ENCODE measurements at regions not wholly inside any gene's neighbourhood (a gene's known extent, or its start where the extent isn't known, plus 50 kb on each side); places are given as distances from the start of the nearest gene placed in this dataset.
"Not testable (repeated sequence)": the region's sequence is repeated elsewhere in the genome, so short reads cannot be mapped to it uniquely, and the experiment has no call there.

GRCh38 chr7:83882551-83882950 lies 233.6 kb upstream of the SEMA3E start:
- no peak for DNase-seq (ENCODE audit: low read depth, low spot score)

GRCh38 chr7:83879063-83879462 lies 230.1 kb upstream of the SEMA3E start:
- DNase-seq (ENCODE audit: low read depth, low spot score): no peak

GRCh38 chr7:83878614-83879013 lies 229.7 kb upstream of the SEMA3E start:
- DNase-seq (ENCODE audit: low read depth, low spot score): no peak

- no peak for DNase-seq (ENCODE audit: low read depth, low spot score)
Measured at GRCh38 chr7:83876593-83876992, 227.7 kb upstream of the SEMA3E start.

- no peak for DNase-seq (ENCODE audit: low read depth, low spot score)
Measured at GRCh38 chr7:83873459-83873858, 224.5 kb upstream of the SEMA3E start.

GRCh38 chr7:83872501-83872900 lies 223.6 kb upstream of the SEMA3E start:
- DNase-seq (ENCODE audit: low read depth, low spot score): no peak

GRCh38 chr7:83870515-83870914 lies 221.6 kb upstream of the SEMA3E start:
- DNase-seq (ENCODE audit: low read depth, low spot score): no peak

GRCh38 chr7:83866582-83866981 lies 217.6 kb upstream of the SEMA3E start:
- no peak for DNase-seq (ENCODE audit: low read depth, low spot score)

- DNase-seq (ENCODE audit: low read depth, low spot score): no peak
Measured at GRCh38 chr7:83864551-83864950, 215.6 kb upstream of the SEMA3E start.

GRCh38 chr7:83863906-83864305 lies 215.0 kb upstream of the SEMA3E start:
- DNase-seq (ENCODE audit: low read depth, low spot score): no peak

GRCh38 chr7:83861876-83862275 lies 212.9 kb upstream of the SEMA3E start:
- no peak for DNase-seq (ENCODE audit: low read depth, low spot score)

GRCh38 chr7:83859827-83860226 lies 210.9 kb upstream of the SEMA3E start:
- DNase-seq (ENCODE audit: low read depth, low spot score): no peak

GRCh38 chr7:83857691-83858090 lies 208.8 kb upstream of the SEMA3E start:
- no peak for DNase-seq (ENCODE audit: low read depth, low spot score)

- no peak for DNase-seq (ENCODE audit: low read depth, low spot score)
Measured at GRCh38 chr7:83856094-83856493, 207.2 kb upstream of the SEMA3E start.

GRCh38 chr7:83852136-83852535 lies 203.2 kb upstream of the SEMA3E start:
- no peak for DNase-seq (ENCODE audit: low read depth, low spot score)

GRCh38 chr7:83851551-83851950 lies 202.6 kb upstream of the SEMA3E start:
- no peak for DNase-seq (ENCODE audit: low read depth, low spot score)

- no peak for DNase-seq (ENCODE audit: low read depth, low spot score)
Measured at GRCh38 chr7:83850941-83851340, 202.0 kb upstream of the SEMA3E start.

GRCh38 chr7:83850125-83850524 lies 201.2 kb upstream of the SEMA3E start:
- no peak for DNase-seq (ENCODE audit: low read depth, low spot score)

- no peak for DNase-seq (ENCODE audit: low read depth, low spot score)
Measured at GRCh38 chr7:83849131-83849530, 200.2 kb upstream of the SEMA3E start.

- DNase-seq (ENCODE audit: low read depth, low spot score): no peak
Measured at GRCh38 chr7:83842894-83843293, 194.0 kb upstream of the SEMA3E start.

GRCh38 chr7:83837683-83838082 lies 188.7 kb upstream of the SEMA3E start:
- DNase-seq (ENCODE audit: low read depth, low spot score): no peak

- no peak for DNase-seq (ENCODE audit: low read depth, low spot score)
Measured at GRCh38 chr7:83836028-83836427, 187.1 kb upstream of the SEMA3E start.

GRCh38 chr7:83835424-83835823 lies 186.5 kb upstream of the SEMA3E start:
- no peak for DNase-seq (ENCODE audit: low read depth, low spot score)

GRCh38 chr7:83833721-83834120 lies 184.8 kb upstream of the SEMA3E start:
- DNase-seq (ENCODE audit: low read depth, low spot score): not testable (repeated sequence)

GRCh38 chr7:83832009-83832408 lies 183.1 kb upstream of the SEMA3E start:
- DNase-seq (ENCODE audit: low read depth, low spot score): no peak

Measured in brain pericyte (primary cell).